ENCODE measurements at regions not wholly inside any gene's neighbourhood (a gene's known extent, or its start where the extent isn't known, plus 50 kb on each side); places are given as distances from the start of the nearest gene placed in this dataset.
"Not testable (repeated sequence)": the region's sequence is repeated elsewhere in the genome, so short reads cannot be mapped to it uniquely, and the experiment has no call there.

DNA sequence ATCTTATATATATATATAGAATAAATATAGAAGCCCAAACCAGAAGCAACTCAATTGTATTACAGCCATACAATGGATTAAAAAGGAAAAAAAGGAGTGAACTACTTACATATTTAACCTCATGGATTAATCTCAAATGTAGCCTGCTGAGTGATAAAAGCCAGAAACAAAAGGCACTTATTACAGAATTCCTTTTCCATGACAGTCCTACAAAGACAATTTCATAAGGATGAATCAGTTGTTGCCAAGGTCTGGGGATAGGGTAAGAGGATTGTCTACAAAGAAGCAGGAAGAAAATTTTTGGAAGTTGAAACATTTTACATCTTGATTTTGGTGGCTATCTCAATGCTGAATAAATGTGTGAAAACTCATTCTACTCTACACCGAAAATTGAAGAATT lies 103.9 kb upstream of the DCC start:
- no peak for DNase-seq

DNA sequence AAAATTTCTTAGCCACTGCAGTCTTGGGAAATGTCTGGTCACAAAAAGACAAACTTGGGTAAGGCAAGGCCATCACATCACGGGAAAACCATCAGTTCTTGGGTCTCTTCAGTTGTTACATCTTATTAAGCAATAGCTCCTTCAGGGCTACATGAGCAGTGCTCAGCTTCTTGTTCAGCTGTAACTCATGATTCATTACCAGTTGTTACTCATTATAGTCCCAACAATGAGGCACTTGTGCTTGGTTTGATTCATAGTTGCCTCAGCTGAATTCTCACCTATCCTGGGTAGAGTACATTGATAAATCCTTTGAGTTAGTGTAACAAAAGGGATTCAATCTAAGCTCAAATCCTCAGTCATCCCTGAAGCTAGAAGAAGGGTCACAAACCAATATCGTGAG lies 102.4 kb upstream of the DCC start:
- DNase-seq, result no peak

DNA sequence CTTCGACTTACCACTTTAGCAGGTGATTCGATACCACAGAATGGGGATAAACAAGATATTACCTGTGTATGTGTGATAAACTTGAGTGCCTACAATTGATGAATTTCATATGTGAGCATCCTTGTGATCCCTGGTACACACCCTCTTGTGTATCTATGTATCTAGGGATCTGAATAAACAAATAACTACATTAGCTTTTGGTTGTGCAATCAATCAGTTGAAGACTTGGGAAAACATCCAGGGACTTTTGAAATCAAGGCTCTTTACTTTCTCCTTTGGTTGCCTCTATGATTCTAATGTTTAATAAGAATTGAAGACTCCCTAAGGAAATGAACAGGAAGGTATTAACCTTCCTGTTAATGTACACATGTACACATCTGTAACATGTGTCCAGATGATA lies 97.3 kb upstream of the DCC start:
- no peak for DNase-seq

DNA sequence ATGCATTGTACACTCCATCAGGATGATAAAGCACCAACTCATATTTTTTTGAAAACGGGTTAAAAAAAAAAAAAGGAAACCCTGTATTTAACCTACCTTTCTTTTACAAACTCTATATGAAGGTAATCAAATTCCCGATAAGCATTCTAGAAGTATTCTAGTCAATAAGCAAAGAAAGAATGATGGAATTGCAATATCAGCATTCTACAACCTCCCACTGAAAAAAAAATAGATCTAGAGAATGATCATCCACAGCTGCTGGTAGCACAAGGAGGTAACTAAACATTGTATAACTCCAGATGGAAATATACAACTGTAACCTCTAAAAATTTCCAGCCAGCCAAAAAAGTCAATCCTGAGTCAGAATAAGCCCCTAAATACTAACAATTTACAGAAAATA lies 95.3 kb upstream of the DCC start:
- DNase-seq, result no peak

DNA sequence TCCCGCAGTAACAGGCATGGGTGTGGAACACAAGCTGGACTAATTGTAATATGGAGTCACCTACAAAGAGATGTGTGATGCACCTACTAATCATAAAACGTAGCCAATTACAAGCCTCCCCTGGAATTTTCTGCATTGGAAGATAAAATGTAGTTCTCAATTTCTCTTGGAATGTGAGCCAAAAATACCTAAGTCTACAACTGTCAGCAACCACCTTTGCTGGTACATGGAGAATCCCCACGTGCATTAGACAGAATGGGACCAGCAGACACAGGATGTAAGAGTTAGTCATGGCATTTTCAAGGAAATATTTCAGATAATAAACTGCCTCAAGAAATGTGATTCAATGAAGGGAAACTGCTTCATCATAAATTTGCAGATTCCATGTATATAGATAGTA lies 85.6 kb upstream of the DCC start:
- DNase-seq, result no peak

DNA sequence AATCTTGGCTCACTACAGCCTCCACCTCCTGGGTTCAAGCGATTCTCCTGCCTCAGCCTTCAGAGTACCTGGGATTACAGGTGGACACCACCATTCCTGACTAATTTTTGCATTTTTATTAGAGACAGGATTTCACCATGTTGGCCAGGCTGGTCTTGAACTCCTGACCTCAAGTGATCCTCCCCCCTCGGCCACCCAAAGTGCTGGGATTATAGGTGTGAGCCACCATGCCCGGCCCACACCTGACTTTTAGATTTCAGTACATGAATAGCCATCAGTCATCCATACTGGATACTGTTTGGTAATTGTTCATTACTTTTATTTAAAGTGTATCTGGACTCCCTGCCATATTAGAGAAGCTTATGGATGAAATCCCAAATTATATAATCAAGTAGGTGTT lies 82.6 kb upstream of the DCC start:
- DNase-seq, result not testable (repeated sequence)

DNA sequence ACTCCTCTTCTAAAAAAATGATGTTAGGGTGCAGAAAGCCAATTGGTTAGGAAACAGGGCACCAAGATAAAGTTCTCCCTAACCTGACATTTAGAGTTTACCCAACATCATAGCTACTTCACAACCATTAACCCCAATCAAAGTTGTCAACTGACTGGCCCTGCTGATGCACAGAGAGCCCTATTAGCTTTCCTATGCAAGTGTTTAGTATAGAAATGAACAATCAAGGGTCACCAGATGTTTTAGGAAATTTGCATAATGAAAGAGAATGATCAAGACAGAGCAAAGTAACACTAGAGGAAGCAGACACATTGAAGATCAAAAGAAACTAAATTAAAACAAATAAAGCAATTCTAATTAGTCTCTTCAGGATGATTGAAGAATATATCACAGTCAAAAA lies 64.2 kb upstream of the DCC start:
- no peak for DNase-seq

DNA sequence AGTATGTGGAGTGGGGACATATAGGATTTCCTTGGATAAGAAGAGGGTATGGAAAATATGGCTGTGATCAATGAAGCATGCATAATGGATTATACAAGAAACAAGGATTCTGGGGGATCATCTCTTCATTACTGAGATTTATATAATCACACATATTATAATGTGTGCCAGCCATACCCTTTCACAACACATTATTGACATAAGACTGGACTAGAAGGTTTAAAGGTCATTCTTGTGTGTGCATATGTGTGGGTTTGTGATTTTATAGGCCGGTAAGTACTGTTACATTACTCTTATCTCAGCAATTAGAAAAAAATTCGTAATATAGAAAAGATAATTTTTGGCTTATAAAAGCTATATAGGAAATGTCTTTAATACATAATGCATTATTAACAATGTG lies 62.2 kb upstream of the DCC start:
- DNase-seq, result no peak

DNA sequence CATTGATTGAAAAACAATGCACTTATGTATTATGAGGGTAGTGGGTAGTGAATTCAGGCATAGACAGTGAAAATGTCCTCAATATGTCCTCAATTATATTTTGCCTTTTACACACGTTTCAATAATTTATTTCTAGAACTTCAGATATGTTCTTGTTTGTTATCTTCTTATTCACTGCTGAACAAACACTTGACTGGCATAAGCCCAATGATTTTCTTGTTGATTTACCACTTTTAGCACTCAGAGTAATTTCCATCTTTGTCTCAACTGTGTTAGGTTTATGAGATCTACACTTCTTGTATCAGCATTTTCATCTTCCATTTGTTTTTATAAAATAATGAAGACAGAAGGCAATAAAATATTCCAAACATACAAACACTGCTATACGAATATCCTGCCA lies 61.8 kb upstream of the DCC start:
- no peak for DNase-seq

DNA sequence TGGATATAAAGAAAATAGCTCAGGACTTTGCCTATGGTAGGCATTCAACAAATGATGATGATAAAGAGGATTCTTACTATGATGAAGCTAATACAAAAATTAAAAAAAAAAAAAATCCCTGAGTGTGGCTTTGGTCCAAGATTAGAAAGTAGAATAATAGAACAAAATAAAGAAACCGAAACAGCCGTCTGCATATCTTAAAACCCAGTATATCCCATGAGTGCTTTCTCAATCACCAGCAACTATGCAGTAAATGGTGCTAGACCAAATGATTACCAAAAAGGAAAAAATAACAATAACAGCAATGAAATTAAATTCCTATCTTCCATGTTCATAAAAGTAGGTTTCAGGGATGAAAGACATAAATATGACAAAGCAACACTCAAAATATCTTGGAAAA lies 59.3 kb upstream of the DCC start:
- DNase-seq, result no peak

DNA sequence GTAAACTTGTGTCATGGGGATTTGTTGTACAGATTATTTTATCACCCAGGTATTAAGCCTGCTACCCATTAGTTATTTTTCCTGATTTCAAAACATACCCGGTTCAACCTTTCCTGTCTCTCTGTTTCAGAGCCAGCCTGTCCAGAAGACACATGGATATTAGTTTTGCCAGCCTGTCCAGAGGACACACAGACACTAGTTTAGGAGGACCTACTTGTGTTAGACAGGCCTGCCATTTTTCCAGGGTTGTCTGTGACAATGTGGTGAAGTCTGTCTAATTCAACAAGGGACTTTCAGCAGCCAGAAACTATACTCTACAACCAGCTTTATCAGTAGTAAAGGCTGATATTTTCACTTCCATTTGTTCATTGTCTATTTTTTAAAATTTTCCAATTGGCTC lies 56.1 kb upstream of the DCC start:
- DNase-seq, result no peak

DNA sequence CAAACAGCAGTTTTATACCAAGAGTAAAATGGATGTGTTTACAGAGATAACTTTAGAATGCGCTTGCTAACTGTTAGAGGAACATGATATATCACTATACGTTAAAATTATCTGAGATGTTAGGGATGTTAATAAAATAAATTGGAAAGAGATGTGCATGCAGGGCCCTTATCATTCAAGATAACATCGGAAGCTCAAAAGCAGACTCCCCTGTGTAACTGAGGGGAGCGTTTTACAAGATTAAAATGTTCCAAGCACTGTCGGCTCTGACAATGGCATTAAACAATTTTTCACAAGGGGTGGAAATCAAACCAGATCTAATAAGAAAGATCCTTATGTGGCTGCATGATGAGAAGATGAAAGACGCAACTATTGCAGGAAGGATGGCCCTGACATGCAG lies 53.3 kb upstream of the DCC start:
- no peak for DNase-seq

DNA sequence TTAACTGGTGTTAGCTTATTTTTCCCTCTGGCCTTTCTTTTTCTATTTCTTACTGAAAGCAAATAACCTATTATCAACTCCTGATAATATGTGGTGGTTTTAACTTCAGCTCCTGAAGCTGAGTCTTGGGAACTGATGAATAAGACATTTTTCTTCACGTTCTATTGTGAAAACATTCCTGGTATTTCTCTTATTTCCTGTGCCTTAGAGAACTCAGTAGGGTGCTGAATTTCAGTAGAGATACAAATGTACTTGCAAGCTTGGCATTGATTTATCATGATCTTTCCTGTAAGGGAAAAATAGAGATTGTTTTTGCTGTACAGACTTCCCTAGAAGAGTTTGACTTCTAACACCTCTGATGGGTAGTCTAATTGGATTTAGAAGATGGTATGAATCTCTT lies 52.8 kb upstream of the DCC start:
- no peak for DNase-seq

DNA sequence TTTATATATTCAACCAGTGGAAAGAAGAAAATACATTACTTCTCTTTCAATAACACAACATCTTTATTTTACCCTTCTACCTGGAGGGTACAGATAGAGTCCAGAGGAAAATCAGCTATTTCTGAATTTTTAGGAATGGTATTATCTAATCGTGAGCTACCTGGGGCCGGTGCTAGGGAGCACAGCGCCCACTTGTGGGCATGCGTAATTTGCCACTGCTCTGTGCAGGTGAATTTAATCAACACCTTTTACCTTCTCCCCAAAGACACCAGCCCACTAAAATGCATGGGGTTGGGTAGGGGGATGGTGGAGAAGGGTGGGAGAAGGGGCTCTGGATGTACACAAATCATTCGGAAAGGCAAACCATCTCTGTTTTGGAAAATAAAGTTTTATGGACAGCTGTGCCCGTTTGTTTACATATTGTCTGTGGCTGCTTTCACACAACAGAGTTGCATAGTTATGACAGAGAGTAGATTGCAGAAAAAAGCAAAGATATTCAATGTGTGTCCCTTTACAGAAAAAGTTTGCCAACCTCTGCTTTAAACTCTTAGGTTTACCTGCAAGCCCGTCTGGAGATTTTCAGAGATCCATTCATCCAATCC lies 51.5 kb upstream of the DCC start:
- DNase-seq, result peak; percentile 12

DNA sequence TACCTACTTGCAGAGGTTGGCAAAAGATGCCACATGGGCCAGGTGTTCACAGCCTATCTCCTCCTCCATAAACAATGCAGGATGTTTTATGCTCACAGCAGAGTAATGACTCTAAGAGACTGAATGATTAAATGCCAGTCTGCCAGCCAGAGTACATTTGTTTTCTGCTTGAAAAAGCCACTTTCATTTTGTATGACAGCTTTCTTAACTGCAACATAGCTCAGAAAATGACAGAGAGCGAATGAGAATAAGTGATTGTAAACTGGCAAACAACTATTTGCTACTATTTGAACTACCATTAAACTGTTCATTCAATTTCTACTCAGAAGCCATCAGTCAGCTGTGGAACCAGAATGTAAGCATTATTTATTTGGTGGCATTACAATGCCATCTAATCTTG lies 50.6 kb upstream of the DCC start:
- no peak for DNase-seq
